GM18502 (cell line): ENCODE measurements at regions not wholly inside any gene's neighbourhood (a gene's known extent, or its start where the extent isn't known, plus 50 kb on each side); places are given as distances from the start of the nearest gene placed in this dataset.

ENCODE experiments used
- ATAC-seq: cut with Tn5 transposase; IDR thresholded peaks from one replicate; pipeline ENCODE4 v1.9.1; 2021; ENCODE audit warnings: mild to moderate bottlenecking; ENCODE audit not compliant: unreplicated experiment, poor library complexity

DNA sequence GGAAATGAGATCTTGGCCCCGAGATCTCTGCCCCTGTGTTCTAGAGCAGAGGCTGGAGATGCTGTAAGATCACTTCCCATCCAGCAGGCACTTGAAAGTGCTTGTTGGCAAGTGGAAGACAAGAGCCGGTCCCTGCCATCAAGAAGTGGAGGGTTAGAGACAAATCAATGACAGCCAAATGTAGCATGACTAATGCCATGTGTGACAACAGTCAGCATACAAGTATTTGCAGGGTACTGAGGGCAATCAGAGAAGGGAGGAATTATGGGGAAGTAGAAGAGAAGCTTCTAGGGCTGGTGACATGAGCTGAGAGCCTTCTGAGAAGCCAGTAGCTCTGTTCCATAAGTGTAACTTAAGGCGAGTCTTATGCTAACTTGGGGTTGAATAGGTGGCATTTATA, 58.6 kb downstream of the TMEM17 start:
- ATAC-seq = no peak

DNA sequence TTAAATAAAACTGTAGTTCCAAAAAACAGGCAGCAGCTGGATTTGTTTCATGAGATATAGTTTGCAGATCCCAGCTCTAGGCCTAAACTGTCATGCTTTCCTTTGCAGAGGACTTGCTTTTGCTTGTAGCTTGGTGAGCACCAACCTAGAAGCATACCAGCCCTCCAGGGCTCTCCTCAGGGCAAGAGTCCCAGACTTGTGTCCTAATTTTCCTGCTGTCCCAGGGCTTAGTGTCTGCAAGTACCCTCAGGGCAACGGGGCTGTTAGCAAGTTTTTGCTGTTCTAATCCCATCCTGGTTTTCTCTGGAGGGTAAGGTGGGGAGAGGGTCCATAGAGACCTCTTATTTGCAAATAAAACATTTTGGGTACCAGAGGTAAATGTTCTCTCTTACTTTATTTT, 59.5 kb downstream of the TMEM17 start:
- ATAC-seq = no peak

DNA sequence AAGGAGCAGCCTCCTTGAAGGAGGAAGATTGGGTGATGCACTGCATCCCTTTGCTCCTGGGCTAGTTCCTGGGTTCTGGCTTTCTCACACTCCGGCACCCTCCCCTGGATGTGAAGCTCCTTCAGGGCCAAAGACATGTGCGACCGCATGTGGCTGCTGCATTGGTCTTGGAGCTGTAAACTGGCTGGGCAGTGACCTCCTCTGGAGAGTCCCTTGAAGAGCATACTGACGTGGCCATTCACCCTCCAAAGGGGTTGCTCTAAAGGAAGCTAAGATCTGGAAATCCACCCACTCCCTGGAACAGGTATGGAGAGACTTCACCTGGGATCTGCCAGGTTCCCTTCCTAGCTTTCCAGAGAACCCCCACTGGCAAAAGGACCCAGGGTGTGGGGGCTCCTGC, 62.1 kb downstream of the TMEM17 start:
- ATAC-seq = no peak

DNA sequence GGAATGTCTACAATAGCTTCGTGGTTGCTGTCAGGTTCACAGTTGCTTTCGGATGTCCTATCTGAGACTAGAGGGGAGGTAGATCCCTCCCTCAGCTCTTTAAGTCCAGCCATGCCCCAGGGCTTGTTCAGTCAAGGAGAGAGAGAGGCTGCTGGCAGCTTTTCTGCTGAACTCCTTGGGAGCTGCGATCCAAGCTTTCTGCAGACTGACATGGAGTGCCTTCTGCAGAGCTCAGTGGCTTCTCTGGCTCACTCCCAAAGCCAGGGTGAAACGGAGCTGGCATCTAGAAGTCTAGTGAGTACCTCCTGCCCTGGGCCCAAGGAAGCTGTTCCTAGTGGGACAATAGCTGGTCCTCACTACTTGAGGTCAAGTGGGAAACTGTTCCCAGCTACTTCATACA, 62.5 kb downstream of the TMEM17 start:
- no peak for ATAC-seq

DNA sequence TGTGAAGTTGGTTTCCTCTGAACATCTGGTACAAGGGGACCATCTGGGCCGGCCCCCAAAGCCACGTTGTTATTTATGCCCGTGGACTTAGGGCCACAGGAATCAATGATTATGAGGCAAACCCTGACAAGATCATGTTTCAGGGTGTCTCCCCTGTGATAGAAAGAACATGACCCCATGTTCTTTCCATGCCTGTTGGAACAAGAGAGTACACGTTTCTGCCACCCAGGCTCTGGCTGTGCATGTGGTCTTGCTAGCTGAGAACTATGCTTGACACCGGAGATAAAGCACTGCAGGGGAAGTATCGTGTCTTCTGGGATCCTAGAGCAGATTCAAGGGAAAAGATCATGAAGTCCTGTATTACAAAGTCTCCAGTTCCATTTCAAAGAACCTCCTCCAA, 64.2 kb downstream of the TMEM17 start:
- no peak for ATAC-seq

DNA sequence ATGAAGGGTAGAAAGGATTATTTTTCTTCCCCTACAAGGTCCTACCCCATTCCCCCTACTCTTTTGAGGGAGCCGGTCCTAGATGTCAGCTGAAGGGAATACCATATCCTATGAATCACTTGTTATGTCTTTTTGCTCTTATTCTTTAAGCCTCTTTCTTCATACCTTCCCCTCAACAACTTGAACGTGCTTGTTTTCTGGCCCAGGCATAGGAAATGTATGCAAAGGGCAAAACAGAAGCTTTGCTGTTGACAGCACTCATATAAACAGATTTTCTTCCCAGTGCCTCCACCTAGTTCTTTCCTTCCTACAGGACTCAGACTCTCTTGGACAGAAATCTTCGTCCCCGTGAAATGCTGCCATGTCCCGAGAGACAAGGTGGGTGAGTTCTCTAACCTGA, 64.6 kb downstream of the TMEM17 start:
- no peak for ATAC-seq

DNA sequence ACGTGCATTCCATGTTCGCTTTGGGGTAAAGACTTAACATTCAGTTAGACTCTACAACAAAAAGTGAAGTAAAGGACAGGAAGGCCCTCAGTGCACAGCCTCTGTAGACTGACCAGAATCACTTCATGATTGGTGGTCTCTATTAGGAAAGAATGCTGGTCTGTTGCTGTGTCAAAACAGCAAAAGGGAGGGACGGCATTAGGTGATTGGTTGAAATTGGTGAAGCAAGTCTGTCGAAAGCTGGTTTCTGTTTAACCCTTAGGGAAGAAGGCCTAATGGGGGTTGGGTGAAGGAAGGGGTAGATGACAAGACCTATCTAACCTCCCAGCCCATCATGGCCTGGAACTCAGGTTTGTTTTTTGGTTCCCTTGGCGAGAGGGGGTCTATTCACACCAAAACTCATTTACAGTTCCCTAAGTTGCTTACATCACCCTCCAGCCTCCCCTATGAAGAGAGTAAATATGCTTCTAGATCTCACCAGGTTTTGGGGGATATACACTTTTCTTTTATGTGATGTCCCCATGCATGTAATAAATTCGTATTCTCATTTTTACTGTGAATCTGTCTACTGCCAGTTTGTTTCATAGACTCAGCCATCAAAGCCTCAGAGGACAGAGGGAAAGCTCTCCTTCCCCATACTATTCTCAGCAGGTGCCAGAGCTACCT, 65.6 kb downstream of the TMEM17 start:
- ATAC-seq = no peak

DNA sequence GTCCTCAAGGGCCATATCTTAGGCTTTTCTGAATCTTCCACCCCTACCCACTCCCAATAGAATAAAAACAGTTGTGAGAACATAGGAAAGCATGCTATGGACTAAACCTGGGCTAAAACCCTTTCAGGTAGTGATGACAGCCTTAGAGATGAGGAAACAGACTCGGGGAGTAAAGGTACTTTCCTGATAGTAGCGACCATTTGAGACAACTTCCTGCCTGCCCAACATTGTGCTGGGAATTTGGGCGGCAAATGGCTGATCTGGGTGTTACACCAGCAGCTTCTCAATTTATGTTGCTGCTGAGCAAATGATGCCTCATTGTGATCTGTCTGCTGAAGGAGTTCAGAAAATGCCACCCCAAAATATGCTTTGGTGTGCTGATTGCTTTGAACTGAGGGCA, 66.6 kb downstream of the TMEM17 start:
- no peak for ATAC-seq

DNA sequence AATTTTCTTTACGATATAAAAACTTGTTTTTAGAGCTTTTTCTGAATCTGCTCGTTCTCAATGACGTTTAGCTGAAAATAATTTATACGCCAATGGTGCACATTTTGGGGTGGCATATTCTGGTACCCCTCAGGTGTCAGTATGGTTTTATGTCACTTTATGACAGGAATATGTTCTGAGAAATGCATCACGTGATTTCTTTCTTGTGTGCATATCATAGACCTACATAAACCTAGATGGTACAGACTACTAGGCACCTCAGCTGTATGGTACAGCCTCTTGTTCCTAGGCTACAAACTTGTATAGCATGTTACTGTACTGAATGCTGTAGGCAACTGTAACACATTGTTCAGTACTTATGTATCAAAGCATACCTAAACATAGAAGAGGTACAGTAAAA, 68.2 kb downstream of the TMEM17 start:
- ATAC-seq = no peak

DNA sequence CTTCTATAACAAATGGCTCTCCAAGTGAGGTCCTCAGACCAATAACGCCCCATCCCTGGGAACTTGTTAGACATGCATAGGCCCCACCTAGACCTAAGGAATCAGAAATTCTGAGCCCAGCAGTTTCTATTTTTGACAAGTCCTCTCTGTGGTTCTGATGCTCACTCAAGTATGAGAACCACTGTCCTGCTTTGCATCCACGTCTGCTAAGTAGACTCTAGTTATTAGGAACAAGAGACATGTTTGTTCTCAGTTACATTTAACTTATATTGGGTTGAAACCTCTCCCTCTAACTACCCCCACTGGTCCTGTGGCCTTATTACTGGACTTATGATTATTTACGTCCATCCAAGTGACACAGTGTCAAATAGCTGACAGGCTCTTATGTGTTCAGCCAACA, 70.3 kb downstream of the TMEM17 start:
- ATAC-seq = peak; percentile 88

DNA sequence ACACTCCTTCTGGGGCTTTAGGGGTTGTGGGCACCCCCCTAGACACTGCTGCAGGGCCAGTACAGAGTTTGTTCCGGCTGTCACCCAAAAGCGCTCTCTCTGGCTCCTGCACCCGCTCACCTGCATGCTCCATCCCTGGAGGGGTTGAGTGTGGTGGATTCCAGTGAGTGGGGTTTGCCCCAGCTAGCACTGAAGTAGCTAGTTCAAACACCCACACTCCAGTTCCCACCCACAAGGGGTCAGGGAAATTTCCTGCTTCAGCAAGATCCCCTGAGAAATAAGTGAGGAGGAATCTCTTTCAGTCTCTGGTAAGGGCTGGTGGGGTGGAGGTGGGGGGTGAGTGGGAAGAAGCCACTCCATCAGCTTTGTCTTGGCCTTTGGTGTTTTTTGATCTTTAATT, 73.6 kb downstream of the TMEM17 start:
- ATAC-seq = no peak

DNA sequence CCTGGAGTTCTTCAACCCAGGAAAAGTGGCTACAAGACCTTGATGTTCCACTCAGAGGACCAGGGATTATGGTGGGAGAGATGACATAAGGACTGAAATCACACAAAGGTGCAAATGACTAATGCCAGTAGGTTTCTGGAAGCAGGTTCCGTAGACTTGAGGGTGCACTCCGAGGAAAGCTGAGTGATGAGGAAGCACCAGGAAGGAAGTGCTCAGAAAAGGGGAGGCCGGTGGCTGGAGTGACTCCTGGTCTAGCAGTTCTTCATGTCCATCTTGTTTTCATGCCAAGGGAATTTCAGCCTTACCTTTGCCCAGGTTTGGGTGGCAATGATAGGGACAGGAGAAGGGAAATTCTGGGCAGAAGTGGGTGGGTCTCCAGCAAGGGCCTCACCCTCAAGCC, 74.5 kb downstream of the TMEM17 start:
- no peak for ATAC-seq

DNA sequence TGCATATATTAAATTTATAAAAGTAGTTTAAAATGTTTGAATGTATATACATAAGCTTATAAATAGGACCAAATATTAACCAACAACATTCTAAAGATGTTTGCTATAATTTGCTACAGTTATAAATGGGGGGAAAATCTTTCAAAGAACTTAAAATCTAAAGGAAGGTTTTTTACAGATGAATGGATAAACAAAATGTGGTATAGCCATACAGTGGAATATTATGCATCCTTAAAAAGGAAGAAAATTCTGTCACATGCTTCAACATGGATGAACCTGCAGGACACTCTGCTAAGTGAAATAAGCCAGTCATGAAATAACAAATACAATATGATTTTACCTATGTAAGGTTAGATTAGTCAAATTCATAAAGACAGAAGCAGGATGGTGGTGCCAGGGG, 75.8 kb downstream of the TMEM17 start:
- ATAC-seq = no peak

DNA sequence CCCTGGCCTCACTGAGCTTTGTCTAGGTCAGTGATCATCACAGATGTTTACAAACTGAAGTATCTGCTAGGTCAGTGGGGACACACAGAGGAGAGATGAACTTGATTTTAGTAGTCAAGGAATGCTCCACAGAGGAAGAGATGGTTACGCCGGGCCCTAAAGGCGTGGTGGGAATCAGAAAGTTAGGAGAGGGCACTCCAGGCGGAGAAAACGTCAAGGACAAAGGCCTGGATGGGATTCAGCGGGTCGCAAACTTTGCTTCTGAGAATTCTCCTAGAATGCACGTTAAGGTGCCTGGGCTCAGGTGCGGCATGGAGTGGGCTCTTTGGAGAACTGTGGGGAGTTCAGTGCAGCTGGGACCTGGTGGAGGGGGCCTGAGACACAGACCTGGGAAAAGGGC, 78.8 kb downstream of the TMEM17 start:
- no peak for ATAC-seq

DNA sequence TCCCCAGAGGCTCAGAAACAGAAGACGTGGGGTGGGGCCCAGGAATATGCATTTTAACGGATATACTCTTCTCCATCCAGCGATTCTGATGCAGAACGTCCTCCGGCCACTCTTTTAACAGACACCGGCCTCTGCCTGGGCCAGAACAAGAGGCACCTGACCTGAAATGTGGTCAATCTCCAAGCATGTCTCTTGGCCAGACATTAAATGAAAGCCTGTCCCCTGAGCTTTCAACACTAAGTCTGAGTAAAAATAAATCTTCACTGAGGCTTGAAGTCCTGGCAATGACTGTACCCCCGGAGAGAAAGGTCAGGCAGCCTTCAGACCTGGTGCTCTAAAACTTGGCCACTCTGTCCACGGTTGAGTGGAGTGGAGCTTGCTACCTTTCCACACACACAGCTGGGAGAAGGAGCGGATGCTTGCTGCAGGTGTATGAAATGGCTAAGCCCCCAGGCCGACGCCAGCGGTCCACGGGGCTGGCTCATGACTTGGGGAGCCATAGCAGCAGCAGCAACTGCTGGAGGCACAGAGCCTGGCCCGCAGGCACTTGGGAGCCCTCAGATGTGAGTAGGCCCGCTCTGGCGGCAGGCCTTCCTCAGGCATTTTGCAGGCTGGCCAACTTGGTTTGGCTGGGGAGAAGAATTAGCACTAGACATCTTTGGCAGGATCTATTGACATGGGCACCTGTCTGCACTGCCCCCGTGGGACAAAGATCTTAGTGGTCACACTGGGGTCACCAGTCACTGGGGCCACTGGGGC, 79.7 kb downstream of the TMEM17 start:
- ATAC-seq = no peak

DNA sequence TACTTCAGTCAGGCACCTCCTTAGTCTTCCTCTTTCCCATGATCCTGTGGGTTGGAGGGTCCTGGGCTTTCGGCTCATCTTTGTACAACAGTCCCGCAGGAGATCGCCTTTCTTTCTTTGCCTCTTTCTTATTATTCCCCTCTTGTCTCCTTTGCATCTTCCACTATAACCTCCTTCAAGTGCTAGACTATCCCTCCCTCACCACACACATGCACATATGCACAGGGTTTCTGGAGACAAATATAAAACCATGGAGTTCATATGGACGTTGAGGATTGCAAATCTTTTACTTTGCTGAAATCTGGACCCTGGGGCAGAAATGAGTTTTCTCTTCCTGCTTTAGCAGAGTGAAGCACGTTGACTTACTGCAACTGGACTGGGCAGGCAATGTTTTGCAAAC, 80.3 kb downstream of the TMEM17 start:
- no peak for ATAC-seq

DNA sequence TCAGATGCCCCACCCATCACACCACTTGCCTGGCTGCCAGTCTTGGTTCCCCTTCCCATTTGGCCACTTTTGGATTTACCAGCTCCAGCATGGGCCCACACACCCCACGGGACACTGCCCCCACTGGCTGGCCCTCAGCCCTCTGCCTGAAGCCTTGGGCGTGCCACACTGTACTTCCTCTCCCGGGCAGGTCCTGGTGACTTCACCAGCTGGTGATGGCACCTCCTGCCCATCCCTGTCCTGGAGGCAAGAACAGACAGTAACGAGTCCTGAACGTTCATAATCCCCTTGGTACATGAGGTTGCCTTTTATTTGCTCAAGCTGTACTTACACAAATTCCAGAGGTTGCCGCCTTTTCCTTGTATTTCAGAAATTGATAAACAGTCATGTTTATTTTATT, 81.1 kb downstream of the TMEM17 start:
- no peak for ATAC-seq

DNA sequence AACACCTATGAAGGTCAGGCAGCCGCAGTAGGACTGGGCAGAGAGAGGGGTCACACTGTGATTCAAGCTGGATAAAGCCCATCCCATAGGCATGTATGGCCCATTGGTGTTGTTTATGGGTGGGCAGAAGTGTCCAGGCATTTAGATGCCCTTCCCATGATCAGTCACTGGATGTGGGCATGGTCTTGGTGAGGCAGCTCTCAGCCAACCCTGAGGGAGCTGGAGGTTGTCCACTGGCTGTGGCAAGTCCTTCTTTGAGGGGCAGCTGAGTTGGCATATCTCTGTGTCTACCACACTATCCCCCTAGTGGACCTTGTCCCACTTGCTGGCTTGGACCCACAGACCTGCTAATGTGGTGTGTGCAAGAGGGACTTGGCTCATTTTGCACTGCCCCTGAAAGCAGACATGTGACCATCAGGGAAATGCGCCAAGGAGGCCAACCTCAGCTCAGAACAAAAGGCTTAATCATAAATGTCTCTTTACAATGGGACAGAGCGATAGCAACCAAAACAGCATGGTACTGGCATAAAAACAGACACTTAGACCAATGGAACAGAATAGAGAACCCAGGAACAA, 82.0 kb downstream of the TMEM17 start:
- ATAC-seq = no peak

DNA sequence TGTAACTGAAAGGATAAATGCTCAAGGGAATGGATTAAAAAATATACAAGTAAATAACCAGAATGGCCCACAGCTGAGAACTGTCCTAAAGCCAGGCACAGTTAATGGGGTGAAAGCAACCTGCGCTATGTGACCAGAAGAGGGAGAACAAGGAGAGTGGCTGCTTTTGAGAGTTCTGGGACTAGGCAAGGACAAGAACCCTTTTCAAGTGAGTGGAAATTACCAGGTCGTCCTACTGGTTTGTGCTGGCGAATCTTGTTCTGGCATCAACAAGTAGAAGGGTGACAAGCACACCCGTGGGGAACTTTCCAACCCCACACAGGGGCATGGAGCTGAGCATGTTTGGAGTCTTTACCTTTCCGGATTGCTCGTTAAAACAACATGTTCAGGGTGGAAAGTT, 82.8 kb downstream of the TMEM17 start:
- ATAC-seq = no peak

DNA sequence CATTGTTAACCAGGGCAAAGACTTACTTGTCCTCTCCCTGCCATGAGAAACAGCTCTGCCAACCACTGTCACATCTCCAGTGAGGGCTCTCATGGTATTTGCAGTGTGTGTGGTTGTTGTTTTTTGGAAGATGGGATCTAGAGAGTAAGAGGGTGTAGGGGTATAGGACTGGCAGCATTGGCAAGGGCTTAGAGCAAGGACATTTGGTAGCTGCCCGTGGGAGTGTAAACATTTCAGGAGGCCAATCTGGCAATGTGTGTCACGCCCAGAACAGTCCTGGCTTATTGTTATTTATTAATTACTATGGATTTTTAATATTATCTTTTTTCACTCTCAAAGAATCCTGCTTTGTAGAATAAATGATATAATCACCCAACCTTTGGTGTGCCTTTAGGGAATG, 90.5 kb downstream of the TMEM17 start:
- no peak for ATAC-seq

DNA sequence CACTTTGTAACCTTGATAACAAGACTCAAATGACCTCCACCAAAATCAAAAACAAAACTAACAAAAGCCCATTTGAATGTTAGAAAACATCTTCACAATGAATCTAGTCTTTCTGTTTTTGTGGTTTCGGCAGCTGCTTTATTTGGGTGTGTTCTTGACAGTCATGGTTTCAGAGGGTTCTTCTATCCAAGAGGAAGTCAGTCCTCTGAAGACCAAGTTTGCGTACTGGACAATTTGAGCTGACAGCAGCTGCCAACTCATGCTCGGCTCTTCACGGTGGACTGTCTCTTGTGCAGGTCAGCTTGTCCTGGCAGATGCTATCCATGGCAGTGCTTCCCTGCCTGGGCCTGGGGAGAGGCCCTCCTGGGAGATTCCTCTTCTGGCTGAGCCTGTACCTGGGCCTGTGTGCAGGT, 91.0 kb downstream of the TMEM17 start:
- peak; percentile 72 for ATAC-seq

DNA sequence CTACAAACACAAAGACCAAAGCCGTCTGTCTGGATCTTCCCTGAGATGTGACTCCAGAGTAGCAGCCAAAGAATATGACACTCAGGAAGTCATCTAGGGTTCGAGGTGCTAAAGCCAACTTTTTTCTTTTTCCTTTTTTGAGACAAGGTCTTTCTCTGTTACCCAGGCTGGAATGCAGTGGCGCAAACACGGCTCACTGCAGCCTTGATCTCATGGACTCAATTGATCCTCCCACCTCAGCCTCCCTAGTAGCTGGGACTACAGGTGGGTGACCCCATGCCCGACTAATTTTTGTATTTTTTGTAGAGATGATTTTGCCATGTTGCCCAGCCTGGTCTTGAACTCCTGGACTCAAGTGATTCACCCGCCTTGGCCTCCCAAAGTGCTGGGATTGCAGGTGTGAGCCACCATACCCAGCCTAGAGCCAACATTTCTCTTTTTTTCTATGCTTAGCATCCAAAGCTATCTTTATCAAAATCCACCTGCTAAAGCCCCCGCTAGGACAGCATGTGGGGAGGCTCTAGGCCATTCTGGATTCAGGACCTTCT, 92.8 kb downstream of the TMEM17 start:
- ATAC-seq = no peak
